RWPE2 (cell line): ENCODE measurements at regions not wholly inside any gene's neighbourhood (a gene's known extent, or its start where the extent isn't known, plus 50 kb on each side); places are given as distances from the start of the nearest gene placed in this dataset.

ENCODE experiments used
- ATAC-seq: fragments of 200-7000 bp; cut with Tn5 transposase; 3 replicates; pipeline ENCODE4 v1.9.1; 2021; ENCODE audit warnings: low read depth
- DNase-seq: peaks from one replicate; pipeline ENCODE4 v3.0.0-alpha.2; 2020; ENCODE audit warnings: low spot score
- H3K27ac ChIP-seq: fragments of 450-650 bp; 2 replicates; pipeline ENCODE4 v1.5.1; 2017; ENCODE audit warnings: mild to moderate bottlenecking; ENCODE audit not compliant: poor library complexity, severe bottlenecking
- H3K27me3 ChIP-seq: fragments of 250-450 bp; sonication (Bioruptor Pico); 2 replicates; pipeline ENCODE4 v1.5.1; 2021; ENCODE audit warnings: mild to moderate bottlenecking, moderate library complexity; ENCODE audit not compliant: insufficient read depth, poor library complexity, severe bottlenecking
- H3K36me3 ChIP-seq: fragments of 250-450 bp; sonication (Bioruptor Pico); 2 replicates; pipeline ENCODE4 v1.5.1; 2020; ENCODE audit warnings: low read depth, mild to moderate bottlenecking, moderate library complexity
- H3K4me1 ChIP-seq: fragments of 250-450 bp; sonication (Bioruptor Pico); 2 replicates; pipeline ENCODE4 v1.5.1; 2021; ENCODE audit warnings: mild to moderate bottlenecking, moderate library complexity; ENCODE audit not compliant: insufficient read depth, poor library complexity, severe bottlenecking
- H3K4me3 ChIP-seq: fragments of 250-450 bp; sonication (Bioruptor Pico); 2 replicates; pipeline ENCODE4 v1.5.1; 2021; ENCODE audit warnings: mild to moderate bottlenecking, moderate library complexity; ENCODE audit not compliant: severe bottlenecking
- H3K9me3 ChIP-seq: fragments of 250-450 bp; sonication (Bioruptor Pico); 2 replicates; pipeline ENCODE4 v1.5.1; 2021; ENCODE audit warnings: mild to moderate bottlenecking, moderate library complexity; ENCODE audit not compliant: severe bottlenecking
- TF ChIP-seq, protein P1 (sequence below): fragments of 450-650 bp; IDR thresholded peaks from one replicate; pipeline ENCODE4 v1.5.1; 2017; ENCODE audit warnings: mild to moderate bottlenecking, moderate library complexity; ENCODE audit not compliant: poor library complexity, severe bottlenecking

DNA sequence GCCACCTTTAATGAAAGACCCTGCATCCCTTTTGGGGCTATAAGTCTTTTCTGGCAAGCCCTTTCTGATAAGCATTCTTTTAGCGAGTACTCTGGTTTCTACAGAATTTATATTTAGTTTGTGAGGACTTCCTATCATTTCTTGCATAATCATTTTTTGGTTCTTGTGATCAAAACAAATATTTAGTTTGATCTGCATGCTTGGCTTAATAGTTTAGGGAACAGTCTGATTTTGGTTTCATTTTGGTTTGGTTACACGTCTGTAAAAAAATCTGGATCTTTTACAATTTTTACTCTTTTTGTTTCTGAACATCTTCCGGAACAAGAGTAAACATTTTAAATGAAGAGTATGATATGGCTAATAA lies 1074.4 kb downstream of the CDH9 start:
- no peaks in the 10 kb centered on the region for H3K36me3 ChIP-seq
- no peak overlapping the region for H3K27ac ChIP-seq
- H3K4me3 ChIP-seq = no peak overlapping the region
- ATAC-seq = no peak
- TF ChIP-seq, protein P1, sequence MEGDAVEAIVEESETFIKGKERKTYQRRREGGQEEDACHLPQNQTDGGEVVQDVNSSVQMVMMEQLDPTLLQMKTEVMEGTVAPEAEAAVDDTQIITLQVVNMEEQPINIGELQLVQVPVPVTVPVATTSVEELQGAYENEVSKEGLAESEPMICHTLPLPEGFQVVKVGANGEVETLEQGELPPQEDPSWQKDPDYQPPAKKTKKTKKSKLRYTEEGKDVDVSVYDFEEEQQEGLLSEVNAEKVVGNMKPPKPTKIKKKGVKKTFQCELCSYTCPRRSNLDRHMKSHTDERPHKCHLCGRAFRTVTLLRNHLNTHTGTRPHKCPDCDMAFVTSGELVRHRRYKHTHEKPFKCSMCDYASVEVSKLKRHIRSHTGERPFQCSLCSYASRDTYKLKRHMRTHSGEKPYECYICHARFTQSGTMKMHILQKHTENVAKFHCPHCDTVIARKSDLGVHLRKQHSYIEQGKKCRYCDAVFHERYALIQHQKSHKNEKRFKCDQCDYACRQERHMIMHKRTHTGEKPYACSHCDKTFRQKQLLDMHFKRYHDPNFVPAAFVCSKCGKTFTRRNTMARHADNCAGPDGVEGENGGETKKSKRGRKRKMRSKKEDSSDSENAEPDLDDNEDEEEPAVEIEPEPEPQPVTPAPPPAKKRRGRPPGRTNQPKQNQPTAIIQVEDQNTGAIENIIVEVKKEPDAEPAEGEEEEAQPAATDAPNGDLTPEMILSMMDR = no peak
- H3K9me3 ChIP-seq = no peaks in the 10 kb centered on the region
- no peak for DNase-seq
- H3K4me1 ChIP-seq = peaks cover 3% of the 10 kb centered on the region
- peaks cover 4% of the 10 kb centered on the region for H3K27me3 ChIP-seq

DNA sequence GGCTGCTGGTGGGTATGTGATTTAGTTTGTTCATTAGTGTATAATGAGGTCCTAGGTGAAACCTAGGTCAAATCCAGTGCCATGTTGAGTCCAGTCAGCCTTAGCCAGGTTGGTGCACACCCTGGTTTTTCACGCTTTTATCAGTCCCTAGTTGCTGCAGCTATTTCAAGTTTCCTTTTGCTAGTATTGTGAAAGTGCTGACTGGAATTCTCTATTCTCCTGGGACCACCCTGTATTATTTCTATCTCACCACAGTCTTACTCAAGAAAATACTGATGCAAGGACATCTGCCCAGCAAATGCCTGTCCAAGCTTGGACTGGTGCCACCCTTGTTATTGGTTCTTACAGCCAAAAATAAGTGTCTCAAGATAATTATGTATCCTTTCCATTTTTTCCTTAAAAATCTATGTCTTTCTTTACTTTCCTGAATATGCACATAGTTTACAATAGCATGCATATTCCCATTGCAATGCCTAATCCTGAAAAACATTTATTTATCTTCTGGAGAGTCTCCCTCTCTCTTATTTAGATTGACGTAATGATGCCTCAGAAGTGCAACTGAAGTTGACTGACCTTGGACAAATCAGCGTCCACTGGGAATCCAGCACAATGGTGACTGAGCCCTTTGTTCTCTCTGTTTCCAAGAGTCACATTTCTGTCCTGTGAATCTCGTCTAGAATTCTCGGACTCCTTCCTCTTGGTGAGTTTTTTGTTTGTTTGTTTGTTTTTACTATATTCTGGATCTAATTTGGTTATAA lies 1075.0 kb downstream of the CDH9 start:
- TF ChIP-seq, protein P1 = no peak
- no peak for ATAC-seq
- Histone ChIP-seq H3K4me1 (peaks cover 3% of the 10 kb centered on the region), H3K27ac (no peak overlapping the region), H3K36me3 (no peaks in the 10 kb centered on the region), H3K4me3 (no peak overlapping the region), H3K9me3 (no peaks in the 10 kb centered on the region), H3K27me3 (peaks cover 4% of the 10 kb centered on the region)
- no peak for DNase-seq

DNA sequence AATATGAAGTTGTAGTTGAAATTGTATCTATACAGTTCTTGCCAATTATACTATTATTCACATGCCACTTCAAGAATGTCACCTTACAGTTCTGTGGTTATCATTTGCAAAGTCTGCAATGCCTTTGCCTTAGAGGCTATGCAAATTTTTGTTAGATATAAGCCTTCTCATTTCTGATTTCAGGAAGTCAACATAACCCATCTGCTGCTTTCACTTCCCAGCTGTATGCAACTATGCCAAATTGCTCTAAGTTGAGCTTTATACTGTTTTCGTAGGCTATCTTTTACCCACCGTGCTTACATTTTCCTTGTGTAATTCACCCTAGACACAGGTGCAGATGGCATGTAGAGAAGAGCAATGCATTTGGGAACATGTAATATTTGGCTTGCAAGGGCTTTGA lies 1083.0 kb downstream of the CDH9 start:
- TF ChIP-seq, protein P1 = no peak
- DNase-seq = no peak

DNA sequence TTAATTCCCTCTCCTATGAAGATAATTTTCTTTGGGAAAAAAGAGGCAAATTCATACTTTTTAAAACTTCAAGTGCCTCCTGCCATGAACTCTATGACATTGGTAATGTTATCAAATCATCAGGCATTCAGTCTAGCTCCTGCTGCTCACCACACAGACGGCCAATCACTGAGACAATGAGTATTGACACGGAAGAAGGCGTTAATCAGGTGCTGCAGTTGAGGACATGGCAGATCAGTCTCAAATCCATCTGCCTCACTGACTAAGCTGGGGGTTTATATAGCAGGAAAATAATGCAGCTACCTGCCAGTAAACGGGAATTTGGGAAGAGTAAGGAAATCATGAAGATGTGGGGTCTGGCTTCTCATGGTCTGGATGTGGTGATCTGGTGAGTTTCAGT lies 1087.7 kb downstream of the CDH9 start:
- TF ChIP-seq, protein P1 = no peak

More for the DNA sequence above, 1083.0 kb downstream of the CDH9 start:
- no peaks in the 10 kb centered on the region for H3K9me3 ChIP-seq
- no peak overlapping the region for H3K4me3 ChIP-seq
- no peaks in the 10 kb centered on the region for H3K4me1 ChIP-seq
- H3K27ac ChIP-seq = no peak overlapping the region
- H3K36me3 ChIP-seq = no peaks in the 10 kb centered on the region
- ATAC-seq = no peak
- peaks cover 14% of the 10 kb centered on the region for H3K27me3 ChIP-seq

DNA sequence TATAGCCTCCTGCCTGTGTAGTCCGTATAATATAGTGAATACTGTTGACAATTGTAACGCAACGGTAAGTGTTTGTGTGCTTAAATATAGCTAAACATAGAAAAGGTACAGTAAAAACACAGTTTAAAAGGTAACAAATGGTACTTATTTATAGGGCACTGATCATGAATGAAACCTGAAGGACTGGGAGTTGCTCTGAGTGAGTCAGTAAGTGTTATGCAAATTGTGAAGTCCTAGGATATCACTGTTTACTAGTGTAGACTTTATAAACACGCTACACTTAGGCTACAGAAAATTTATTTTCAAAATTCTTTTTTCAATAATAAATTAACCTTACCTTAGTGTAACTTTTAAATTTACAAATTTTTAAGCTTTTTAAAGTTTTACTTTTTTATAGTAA lies 1090.1 kb downstream of the CDH9 start:
- no peaks in the 10 kb centered on the region for H3K4me1 ChIP-seq
- no peak for ATAC-seq

More for the DNA sequence above, 1087.7 kb downstream of the CDH9 start:
- Histone ChIP-seq H3K9me3 (no peaks in the 10 kb centered on the region), H3K27ac (no peak overlapping the region), H3K27me3 (peaks cover 7% of the 10 kb centered on the region), H3K4me1 (no peaks in the 10 kb centered on the region), H3K36me3 (no peaks in the 10 kb centered on the region), H3K4me3 (no peak overlapping the region)
- no peak for ATAC-seq
- DNase-seq = no peak

More for the DNA sequence above, 1090.1 kb downstream of the CDH9 start:
- no peak for DNase-seq
- H3K27ac ChIP-seq = no peak overlapping the region
- no peaks in the 10 kb centered on the region for H3K36me3 ChIP-seq
- TF ChIP-seq, protein P1 = no peak
- no peak overlapping the region for H3K4me3 ChIP-seq
- H3K9me3 ChIP-seq = no peaks in the 10 kb centered on the region
- peaks cover under 1% of the 10 kb centered on the region for H3K27me3 ChIP-seq
